Liver (tissue), 8 donors: ENCODE measurements at regions not wholly inside any gene's neighbourhood (a gene's known extent, or its start where the extent isn't known, plus 50 kb on each side); places are given as distances from the start of the nearest gene placed in this dataset.

Experiments
- DNase-seq: peaks from one replicate; pipeline ENCODE4 v3.0.0-alpha.2; 2017; ENCODE audit warnings: low spot score
- H3K27ac ChIP-seq, 2 donors: one replicate each; pipeline ENCODE4 v1.7.0; 2013; ENCODE audit warnings: inconsistent platforms in 2 of 2, low read length in 2 of 2, control low read depth in 1 of 2, low read depth in 1 of 2, mild to moderate bottlenecking in 1 of 2
- H3K27me3 ChIP-seq, 4 donors: one replicate each; pipeline versions ENCODE4 v1.6.1 to v1.7.0; 2013; ENCODE audit warnings: low read length in 3 of 4, inconsistent platforms in 1 of 4, mild to moderate bottlenecking in 1 of 4, moderate library complexity in 1 of 4; ENCODE audit not compliant: control insufficient read depth in 4 of 4, insufficient read depth in 4 of 4
- H3K36me3 ChIP-seq, 4 donors: one replicate each; pipeline versions ENCODE4 v1.6.1 to v1.7.0; 2013; ENCODE audit warnings: low read length in 3 of 4, mild to moderate bottlenecking in 3 of 4, low read depth in 1 of 4, moderate library complexity in 1 of 4; ENCODE audit not compliant: control insufficient read depth in 4 of 4, insufficient read depth in 3 of 4
- H3K4me1 ChIP-seq, 4 donors: one replicate each; pipeline versions ENCODE4 v1.6.1 to v1.7.0; 2013; ENCODE audit warnings: low read length in 3 of 4, mild to moderate bottlenecking in 3 of 4, moderate library complexity in 1 of 4; ENCODE audit not compliant: control insufficient read depth in 4 of 4, insufficient read depth in 4 of 4
- H3K4me3 ChIP-seq, 3 donors: one replicate each; pipeline versions ENCODE4 v1.6.1 to v1.7.0; 2013; ENCODE audit warnings: low read length in 3 of 3, control low read depth in 1 of 3, low read depth in 1 of 3, mild to moderate bottlenecking in 1 of 3
- H3K9ac ChIP-seq, 2 donors: one replicate each; pipeline ENCODE4 v1.7.0; 2013; ENCODE audit warnings: low read length in 2 of 2, mild to moderate bottlenecking in 2 of 2, moderate library complexity in 2 of 2, control low read depth in 1 of 2, low read depth in 1 of 2
- H3K9me3 ChIP-seq, 4 donors: one replicate each; pipeline versions ENCODE4 v1.6.1 to v1.7.0; 2013; ENCODE audit warnings: low read length in 3 of 4; ENCODE audit not compliant: control insufficient read depth in 4 of 4
- ATF3 ChIP-seq: IDR thresholded peaks from 2 replicates; pipeline ENCODE4 v1.6.1; 2016; ENCODE audit warnings: antibody characterized with exemption
- EGR1 ChIP-seq, 2 donors: IDR thresholded peaks; 2 replicates each; pipeline ENCODE4 v1.6.1; 2016 to 2018; ENCODE audit warnings: antibody characterized with exemption in 2 of 2, low read depth in 2 of 2
- FOXA1 ChIP-seq: IDR thresholded peaks from 2 replicates; pipeline ENCODE4 v1.6.1; 2016; ENCODE audit warnings: antibody characterized with exemption
- FOXA2 ChIP-seq: IDR thresholded peaks from 2 replicates; pipeline ENCODE4 v1.6.1; 2016; ENCODE audit warnings: antibody characterized with exemption
- GABPA ChIP-seq, 2 donors: IDR thresholded peaks in 1 of 2; conservative IDR thresholded peaks in 1 of 2; 2 replicates each; pipeline ENCODE4 v1.6.1; 2016; ENCODE audit warnings: antibody characterized with exemption in 2 of 2, mild to moderate bottlenecking in 1 of 2, moderate library complexity in 1 of 2
- HNF4A ChIP-seq, 2 donors: conservative IDR thresholded peaks; 2 replicates each; pipeline ENCODE4 v1.6.1; 2016; ENCODE audit warnings: antibody characterized with exemption in 2 of 2, mild to moderate bottlenecking in 2 of 2
- JUND ChIP-seq, 2 donors: IDR thresholded peaks; 2 replicates each; pipeline ENCODE4 v1.6.1; 2016; ENCODE audit warnings: antibody characterized with exemption in 2 of 2
- MAX ChIP-seq: IDR thresholded peaks from 2 replicates; pipeline ENCODE4 v1.6.1; 2016; ENCODE audit warnings: antibody characterized with exemption
- NR2F2 ChIP-seq: IDR thresholded peaks from 2 replicates; pipeline ENCODE4 v1.6.1; 2016; ENCODE audit warnings: antibody characterized with exemption
- RAD21 ChIP-seq, 2 donors: IDR thresholded peaks; 2 replicates each; pipeline ENCODE4 v1.6.1; 2016; ENCODE audit warnings: antibody characterized with exemption in 2 of 2, mild to moderate bottlenecking in 2 of 2
- RXRA ChIP-seq, 2 donors: IDR thresholded peaks; 2 replicates each; pipeline ENCODE4 v1.6.1; 2017 to 2018; ENCODE audit warnings: antibody characterized with exemption in 2 of 2, mild to moderate bottlenecking in 1 of 2
- SP1 ChIP-seq: IDR thresholded peaks from 2 replicates; pipeline ENCODE4 v1.6.1; 2018; ENCODE audit warnings: antibody characterized with exemption, mild to moderate bottlenecking
- YY1 ChIP-seq: IDR thresholded peaks from 2 replicates; pipeline ENCODE4 v1.6.1; 2016; ENCODE audit warnings: antibody characterized with exemption, mild to moderate bottlenecking
- WGBS: extraction: QIAGEN DNeasy Blood & Tissue Kit; methylation state at CpG from one replicate; pipeline ENCODE4 v1.1.7; 2013; 5-methylcytosine and 5-hydroxymethylcytosine counted together
- TF ChIP-seq, protein P1 (sequence below): fragments of 150-350 bp; IDR thresholded peaks from 2 replicates; pipeline ENCODE4 v1.5.1; 2017; ENCODE audit warnings: improper control_type of control experiment, low read depth, low read length; ENCODE audit not compliant: missing input control
- TF ChIP-seq, protein P2 (sequence below): IDR thresholded peaks from 2 replicates; pipeline ENCODE4 v1.6.1; 2016; ENCODE audit warnings: antibody characterized with exemption, mild to moderate bottlenecking
- TF ChIP-seq, protein P3 (sequence below): IDR thresholded peaks from 2 replicates; pipeline ENCODE4 v1.6.1; 2016; ENCODE audit warnings: antibody characterized with exemption
- donor health status: healthy.
- donor health status: healthy.
- donor health status: healthy.
- donor health status: healthy.
- donor health status: healthy.

DNA sequence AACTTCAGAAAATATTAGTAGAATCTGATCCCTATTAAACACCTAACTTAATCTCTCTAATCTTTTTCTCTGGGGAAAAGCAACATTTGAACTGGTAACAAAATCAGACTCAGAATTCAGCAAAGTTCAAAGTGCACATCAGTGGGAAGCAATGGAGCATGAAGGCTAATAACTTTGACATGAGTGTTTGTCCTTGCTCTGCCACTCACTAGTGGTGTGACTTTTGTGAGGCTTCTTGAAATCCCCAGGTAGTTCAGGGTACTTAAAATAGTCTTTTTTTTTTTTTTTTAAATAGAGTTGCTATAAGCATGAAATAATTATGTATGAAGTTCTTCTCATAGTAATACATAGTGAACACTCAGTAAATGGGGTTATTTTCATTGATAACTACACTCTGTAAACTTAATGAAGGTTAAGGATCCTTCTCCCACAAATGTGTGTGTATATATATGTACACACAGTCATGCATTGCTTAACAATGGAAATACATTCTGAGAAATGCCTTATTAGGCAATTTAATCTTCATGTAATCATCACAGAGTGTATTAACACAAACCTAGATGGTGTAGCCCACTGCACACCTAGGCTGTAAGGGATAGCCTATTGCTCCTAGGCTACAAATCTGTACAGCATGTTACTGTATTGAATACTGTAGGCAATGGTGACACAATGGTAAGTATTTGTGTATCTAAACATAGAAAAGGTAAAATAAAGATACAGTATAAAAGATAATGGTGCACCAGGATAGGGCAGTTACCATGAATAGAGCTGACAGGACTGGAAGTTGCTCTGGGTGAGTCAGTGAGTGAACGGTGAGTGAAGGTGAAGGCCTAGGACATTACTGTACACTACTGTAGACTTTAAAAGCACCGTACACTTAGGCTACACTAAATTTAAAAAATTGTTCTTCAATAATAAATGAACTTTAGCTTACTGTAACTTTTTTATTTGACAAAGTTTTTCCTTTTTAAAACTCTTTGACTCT, 73.3 kb upstream of the HMHB1 start:
- no peak overlapping the region for H3K27ac ChIP-seq
- no peaks in the 10 kb centered on the region for H3K4me1 ChIP-seq
- no peaks in the 10 kb centered on the region for H3K27me3 ChIP-seq
- DNase-seq: no peak
- H3K9me3 ChIP-seq: no peaks in the 10 kb centered on the region
- 97% methylated on average over 2 of the region's 2 CpGs for WGBS
- no peaks in the 10 kb centered on the region for H3K36me3 ChIP-seq
- no peak overlapping the region for H3K9ac ChIP-seq
- TF ChIP-seq, protein P1, sequence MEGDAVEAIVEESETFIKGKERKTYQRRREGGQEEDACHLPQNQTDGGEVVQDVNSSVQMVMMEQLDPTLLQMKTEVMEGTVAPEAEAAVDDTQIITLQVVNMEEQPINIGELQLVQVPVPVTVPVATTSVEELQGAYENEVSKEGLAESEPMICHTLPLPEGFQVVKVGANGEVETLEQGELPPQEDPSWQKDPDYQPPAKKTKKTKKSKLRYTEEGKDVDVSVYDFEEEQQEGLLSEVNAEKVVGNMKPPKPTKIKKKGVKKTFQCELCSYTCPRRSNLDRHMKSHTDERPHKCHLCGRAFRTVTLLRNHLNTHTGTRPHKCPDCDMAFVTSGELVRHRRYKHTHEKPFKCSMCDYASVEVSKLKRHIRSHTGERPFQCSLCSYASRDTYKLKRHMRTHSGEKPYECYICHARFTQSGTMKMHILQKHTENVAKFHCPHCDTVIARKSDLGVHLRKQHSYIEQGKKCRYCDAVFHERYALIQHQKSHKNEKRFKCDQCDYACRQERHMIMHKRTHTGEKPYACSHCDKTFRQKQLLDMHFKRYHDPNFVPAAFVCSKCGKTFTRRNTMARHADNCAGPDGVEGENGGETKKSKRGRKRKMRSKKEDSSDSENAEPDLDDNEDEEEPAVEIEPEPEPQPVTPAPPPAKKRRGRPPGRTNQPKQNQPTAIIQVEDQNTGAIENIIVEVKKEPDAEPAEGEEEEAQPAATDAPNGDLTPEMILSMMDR: no peak
- TF ChIP-seq RAD21 (IDR thresholded peaks at IDR 0.05) (no peak), HNF4A (conservative IDR thresholded peaks at IDR 0.05) (peak in 1 of 2 donors; percentile 28), NR2F2 (no peak), YY1 (no peak), RXRA (IDR thresholded peaks at IDR 0.05) (no peak)
- TF ChIP-seq, protein P2, sequence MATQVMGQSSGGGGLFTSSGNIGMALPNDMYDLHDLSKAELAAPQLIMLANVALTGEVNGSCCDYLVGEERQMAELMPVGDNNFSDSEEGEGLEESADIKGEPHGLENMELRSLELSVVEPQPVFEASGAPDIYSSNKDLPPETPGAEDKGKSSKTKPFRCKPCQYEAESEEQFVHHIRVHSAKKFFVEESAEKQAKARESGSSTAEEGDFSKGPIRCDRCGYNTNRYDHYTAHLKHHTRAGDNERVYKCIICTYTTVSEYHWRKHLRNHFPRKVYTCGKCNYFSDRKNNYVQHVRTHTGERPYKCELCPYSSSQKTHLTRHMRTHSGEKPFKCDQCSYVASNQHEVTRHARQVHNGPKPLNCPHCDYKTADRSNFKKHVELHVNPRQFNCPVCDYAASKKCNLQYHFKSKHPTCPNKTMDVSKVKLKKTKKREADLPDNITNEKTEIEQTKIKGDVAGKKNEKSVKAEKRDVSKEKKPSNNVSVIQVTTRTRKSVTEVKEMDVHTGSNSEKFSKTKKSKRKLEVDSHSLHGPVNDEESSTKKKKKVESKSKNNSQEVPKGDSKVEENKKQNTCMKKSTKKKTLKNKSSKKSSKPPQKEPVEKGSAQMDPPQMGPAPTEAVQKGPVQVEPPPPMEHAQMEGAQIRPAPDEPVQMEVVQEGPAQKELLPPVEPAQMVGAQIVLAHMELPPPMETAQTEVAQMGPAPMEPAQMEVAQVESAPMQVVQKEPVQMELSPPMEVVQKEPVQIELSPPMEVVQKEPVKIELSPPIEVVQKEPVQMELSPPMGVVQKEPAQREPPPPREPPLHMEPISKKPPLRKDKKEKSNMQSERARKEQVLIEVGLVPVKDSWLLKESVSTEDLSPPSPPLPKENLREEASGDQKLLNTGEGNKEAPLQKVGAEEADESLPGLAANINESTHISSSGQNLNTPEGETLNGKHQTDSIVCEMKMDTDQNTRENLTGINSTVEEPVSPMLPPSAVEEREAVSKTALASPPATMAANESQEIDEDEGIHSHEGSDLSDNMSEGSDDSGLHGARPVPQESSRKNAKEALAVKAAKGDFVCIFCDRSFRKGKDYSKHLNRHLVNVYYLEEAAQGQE: no peak
- no peak overlapping the region for H3K4me3 ChIP-seq

- no peak for DNase-seq
- Histone ChIP-seq H3K4me3 (no peak overlapping the region), H3K27me3 (no peaks in the 10 kb centered on the region), H3K9ac (no peak overlapping the region), H3K36me3 (no peaks in the 10 kb centered on the region), H3K4me1 (no peaks in the 10 kb centered on the region), H3K9me3 (no peaks in the 10 kb centered on the region), H3K27ac (no peak overlapping the region)
- WGBS: 74% methylated on average over 3 of the region's 3 CpGs
- TF ChIP-seq FOXA1 (no peak), YY1 (no peak), NR2F2 (no peak), SP1 (no peak), JUND (IDR thresholded peaks at IDR 0.05) (no peak), EGR1 (IDR thresholded peaks at IDR 0.05; ENCODE audit: low read depth in 2 of 2) (no peak), ATF3 (no peak), HNF4A (conservative IDR thresholded peaks at IDR 0.05) (no peak), FOXA2 (no peak), MAX (no peak), GABPA (IDR thresholded peaks at IDR 0.05 in 1 of 2, conservative IDR thresholded peaks at IDR 0.05 in 1 of 2) (no peak)
- TF ChIP-seq, protein P3, sequence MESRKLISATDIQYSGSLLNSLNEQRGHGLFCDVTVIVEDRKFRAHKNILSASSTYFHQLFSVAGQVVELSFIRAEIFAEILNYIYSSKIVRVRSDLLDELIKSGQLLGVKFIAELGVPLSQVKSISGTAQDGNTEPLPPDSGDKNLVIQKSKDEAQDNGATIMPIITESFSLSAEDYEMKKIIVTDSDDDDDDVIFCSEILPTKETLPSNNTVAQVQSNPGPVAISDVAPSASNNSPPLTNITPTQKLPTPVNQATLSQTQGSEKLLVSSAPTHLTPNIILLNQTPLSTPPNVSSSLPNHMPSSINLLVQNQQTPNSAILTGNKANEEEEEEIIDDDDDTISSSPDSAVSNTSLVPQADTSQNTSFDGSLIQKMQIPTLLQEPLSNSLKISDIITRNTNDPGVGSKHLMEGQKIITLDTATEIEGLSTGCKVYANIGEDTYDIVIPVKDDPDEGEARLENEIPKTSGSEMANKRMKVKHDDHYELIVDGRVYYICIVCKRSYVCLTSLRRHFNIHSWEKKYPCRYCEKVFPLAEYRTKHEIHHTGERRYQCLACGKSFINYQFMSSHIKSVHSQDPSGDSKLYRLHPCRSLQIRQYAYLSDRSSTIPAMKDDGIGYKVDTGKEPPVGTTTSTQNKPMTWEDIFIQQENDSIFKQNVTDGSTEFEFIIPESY: no peak
- TF ChIP-seq, protein P2: no peak
- TF ChIP-seq, protein P1: no peak
Observed at GRCh38 chr5:143737062-143737461, 74.9 kb upstream of the HMHB1 start.
